WTC11 (cell line): ENCODE measurements at regions not wholly inside any gene's neighbourhood (a gene's known extent, or its start where the extent isn't known, plus 50 kb on each side); places are given as distances from the start of the nearest gene placed in this dataset.

Experiments used
- CTCF ChIP-seq: fragments of 200-600 bp; IDR thresholded peaks from 2 replicates; pipeline ENCODE4 v1.8.0; 2022; ENCODE audit warnings: antibody characterized with exemption
- ELF4 ChIP-seq: sonication (generic); formaldehyde crosslinking; IDR thresholded peaks from 2 replicates; pipeline ENCODE4 v1.8.1; 2022; ENCODE audit warnings: low read depth, mild to moderate bottlenecking, moderate library complexity, missing genetic modification reagents
- GABPB1 ChIP-seq: sonication (generic); formaldehyde crosslinking; IDR thresholded peaks from 2 replicates; pipeline ENCODE4 v1.8.1; 2023; ENCODE audit warnings: mild to moderate bottlenecking, missing genetic modification reagents
- MXD4 ChIP-seq: fragments of 250-450 bp; sonication (Bioruptor Pico); IDR thresholded peaks from 2 replicates; pipeline ENCODE4 v1.8.0; 2021; ENCODE audit warnings: mild to moderate bottlenecking, moderate library complexity, borderline replicate concordance
- NR2C2 ChIP-seq: sonication (generic); formaldehyde crosslinking; IDR thresholded peaks from 2 replicates; pipeline ENCODE4 v1.8.0; 2022; ENCODE audit warnings: mild to moderate bottlenecking, missing genetic modification reagents
- NR3C1 ChIP-seq: sonication (generic); formaldehyde crosslinking; conservative IDR thresholded peaks from 2 replicates; pipeline ENCODE4 v1.8.1; 2023; ENCODE audit warnings: low read depth, mild to moderate bottlenecking, missing genetic modification reagents
- PREB ChIP-seq: sonication (generic); formaldehyde crosslinking; IDR thresholded peaks from 2 replicates; pipeline ENCODE4 v1.8.1; 2022; ENCODE audit warnings: mild to moderate bottlenecking, missing genetic modification reagents, moderate library complexity, borderline replicate concordance
- SOX15 ChIP-seq: fragments of 250-450 bp; sonication (Bioruptor Pico); IDR thresholded peaks from 2 replicates; pipeline ENCODE4 v1.9.0; 2021; ENCODE audit warnings: mild to moderate bottlenecking
- TCF7 ChIP-seq: sonication (generic); formaldehyde crosslinking; IDR thresholded peaks from 2 replicates; pipeline ENCODE4 v1.8.0; 2022; ENCODE audit warnings: mild to moderate bottlenecking, low read depth, missing genetic modification reagents, moderate library complexity
- TP53 ChIP-seq: sonication (generic); formaldehyde crosslinking; IDR thresholded peaks from 2 replicates; pipeline ENCODE4 v1.8.1; 2023; ENCODE audit warnings: mild to moderate bottlenecking, missing genetic modification reagents
- ZBTB43 ChIP-seq: sonication (generic); formaldehyde crosslinking; IDR thresholded peaks from 2 replicates; pipeline ENCODE4 v1.8.1; 2023; ENCODE audit warnings: mild to moderate bottlenecking, missing genetic modification reagents
- ZNF281 ChIP-seq: sonication (generic); formaldehyde crosslinking; IDR thresholded peaks from 2 replicates; pipeline ENCODE4 v1.8.0; 2023; ENCODE audit warnings: mild to moderate bottlenecking, missing genetic modification reagents

- no peak for TF ChIP-seq CTCF
- no peak for TF ChIP-seq GABPB1 (CRISPR knock-in tag)
- no peak for TF ChIP-seq MXD4 (CRISPR knock-in tag)
- TF ChIP-seq ZNF281, result no peak
- no peak for TF ChIP-seq NR3C1 (CRISPR knock-in tag)
- no peak for TF ChIP-seq PREB (CRISPR knock-in tag)
- no peak for TF ChIP-seq ELF4 (CRISPR knock-in tag)
- no peak for TF ChIP-seq TP53 (CRISPR knock-in tag)
- no peak for TF ChIP-seq TCF7 (CRISPR knock-in tag)
- no peak for TF ChIP-seq NR2C2 (CRISPR knock-in tag)
- no peak for TF ChIP-seq SOX15 (CRISPR knock-in tag)
- TF ChIP-seq ZBTB43 (CRISPR knock-in tag), result no peak
Observed at GRCh38 chr6:105808571-105808970, 277.6 kb upstream of the PRDM1 start.
